HCT116 (cell line): ENCODE measurements at regions not wholly inside any gene's neighbourhood (a gene's known extent, or its start where the extent isn't known, plus 50 kb on each side); places are given as distances from the start of the nearest gene placed in this dataset.

Experiments
- CEBPB ChIP-seq: IDR thresholded peaks from 2 replicates; pipeline ENCODE4 v1.6.1; 2012; ENCODE audit warnings: low read depth
- EZH2 ChIP-seq: fragments of 200-600 bp; sonication (generic); IDR thresholded peaks from 2 replicates; pipeline ENCODE4 v1.6.1; 2017; ENCODE audit warnings: antibody characterized with exemption, mixed run types
- EZH2phosphoT487 ChIP-seq: fragments of 200-600 bp; IDR thresholded peaks from 2 replicates; pipeline ENCODE4 v1.6.1; 2018; ENCODE audit warnings: antibody characterized with exemption, borderline replicate concordance
- JUND ChIP-seq: IDR thresholded peaks from 2 replicates; pipeline ENCODE4 v1.6.1; 2012
- POLR2A ChIP-seq: IDR thresholded peaks from 2 replicates; pipeline ENCODE4 v1.7.0; 2011; ENCODE audit warnings: borderline replicate concordance; ENCODE audit not compliant: insufficient read depth, insufficient read length; ENCODE audit errors: extremely low read depth
- POLR2AphosphoS5 ChIP-seq: IDR thresholded peaks from 2 replicates; pipeline ENCODE4 v1.6.1; 2011; ENCODE audit warnings: mild to moderate bottlenecking, low read depth, low read length, moderate library complexity
- SRF ChIP-seq: IDR thresholded peaks from 2 replicates; pipeline ENCODE4 v1.6.1; 2012; ENCODE audit warnings: low read depth
- YY1 ChIP-seq: IDR thresholded peaks from 2 replicates; pipeline ENCODE4 v1.6.1; 2011; ENCODE audit warnings: low read length, low read depth, moderate library complexity, mild to moderate bottlenecking; ENCODE audit not compliant: insufficient replicate concordance; ENCODE audit errors: extremely low read depth
- ZFX ChIP-seq: fragments of 450-650 bp; IDR thresholded peaks from 2 replicates; pipeline ENCODE4 v1.6.1; 2017
- ZNF274 ChIP-seq: fragments of 200-500 bp; sonication (Bioruptor generic); IDR thresholded peaks from 2 replicates; pipeline ENCODE4 v1.6.1; 2014; ENCODE audit warnings: mild to moderate bottlenecking, low read depth, low read length, inconsistent platforms
- TF ChIP-seq, protein P1 (sequence below), 3 experiments: fragments of 200-600 bp in 1 of 3; sonication (generic) in 1 of 3; IDR thresholded peaks in 2 of 3; conservative IDR thresholded peaks in 1 of 3; 2 replicates each; pipeline ENCODE4 v1.5.1; 2012 to 2017; ENCODE audit warnings: low read depth in 2 of 3, low read length in 2 of 3, antibody characterized with exemption in 1 of 3, borderline replicate concordance in 1 of 3, control low read depth in 1 of 3, mild to moderate bottlenecking in 1 of 3, mixed read lengths in 1 of 3, mixed run types in 1 of 3, moderate library complexity in 1 of 3; ENCODE audit not compliant: insufficient read depth in 1 of 3
- TF ChIP-seq, protein P2 (sequence below): IDR thresholded peaks from 2 replicates; pipeline ENCODE4 v1.6.1; 2012; ENCODE audit warnings: low read depth
- TF ChIP-seq, protein P3 (sequence below): IDR thresholded peaks from 2 replicates; pipeline ENCODE4 v1.6.1; 2012

DNA sequence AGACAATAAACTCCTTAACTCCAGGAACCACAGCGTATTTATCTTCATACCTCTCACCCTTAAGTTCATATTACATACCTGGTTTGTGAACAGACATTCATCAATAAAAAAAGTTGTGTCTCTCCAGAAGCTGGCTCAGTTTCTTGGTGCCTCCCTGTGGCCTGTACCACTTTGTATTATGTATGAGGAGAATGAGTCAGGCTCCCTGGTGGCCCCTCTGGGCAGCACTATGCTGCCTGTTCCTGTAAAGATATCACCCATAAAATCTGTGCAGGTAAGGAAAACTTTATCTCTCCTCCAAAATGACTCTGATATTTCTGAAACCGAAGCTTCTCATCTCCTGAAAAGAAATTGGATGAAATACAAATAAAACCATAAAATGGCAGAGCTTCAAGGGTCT is 198.4 kb upstream of the NT5C1B start:
- TF ChIP-seq, protein P1, sequence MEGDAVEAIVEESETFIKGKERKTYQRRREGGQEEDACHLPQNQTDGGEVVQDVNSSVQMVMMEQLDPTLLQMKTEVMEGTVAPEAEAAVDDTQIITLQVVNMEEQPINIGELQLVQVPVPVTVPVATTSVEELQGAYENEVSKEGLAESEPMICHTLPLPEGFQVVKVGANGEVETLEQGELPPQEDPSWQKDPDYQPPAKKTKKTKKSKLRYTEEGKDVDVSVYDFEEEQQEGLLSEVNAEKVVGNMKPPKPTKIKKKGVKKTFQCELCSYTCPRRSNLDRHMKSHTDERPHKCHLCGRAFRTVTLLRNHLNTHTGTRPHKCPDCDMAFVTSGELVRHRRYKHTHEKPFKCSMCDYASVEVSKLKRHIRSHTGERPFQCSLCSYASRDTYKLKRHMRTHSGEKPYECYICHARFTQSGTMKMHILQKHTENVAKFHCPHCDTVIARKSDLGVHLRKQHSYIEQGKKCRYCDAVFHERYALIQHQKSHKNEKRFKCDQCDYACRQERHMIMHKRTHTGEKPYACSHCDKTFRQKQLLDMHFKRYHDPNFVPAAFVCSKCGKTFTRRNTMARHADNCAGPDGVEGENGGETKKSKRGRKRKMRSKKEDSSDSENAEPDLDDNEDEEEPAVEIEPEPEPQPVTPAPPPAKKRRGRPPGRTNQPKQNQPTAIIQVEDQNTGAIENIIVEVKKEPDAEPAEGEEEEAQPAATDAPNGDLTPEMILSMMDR (IDR thresholded peaks at IDR 0.05 in 2 of 3, conservative IDR thresholded peaks at IDR 0.05 in 1 of 3; ENCODE audit: borderline replicate concordance in 1 of 3, insufficient read depth in 1 of 3, low read depth in 2 of 3, low read length in 2 of 3): peak; percentile 4 to 12 (median 6); a peak in 1 of 6 replicates
- TF ChIP-seq, protein P2, sequence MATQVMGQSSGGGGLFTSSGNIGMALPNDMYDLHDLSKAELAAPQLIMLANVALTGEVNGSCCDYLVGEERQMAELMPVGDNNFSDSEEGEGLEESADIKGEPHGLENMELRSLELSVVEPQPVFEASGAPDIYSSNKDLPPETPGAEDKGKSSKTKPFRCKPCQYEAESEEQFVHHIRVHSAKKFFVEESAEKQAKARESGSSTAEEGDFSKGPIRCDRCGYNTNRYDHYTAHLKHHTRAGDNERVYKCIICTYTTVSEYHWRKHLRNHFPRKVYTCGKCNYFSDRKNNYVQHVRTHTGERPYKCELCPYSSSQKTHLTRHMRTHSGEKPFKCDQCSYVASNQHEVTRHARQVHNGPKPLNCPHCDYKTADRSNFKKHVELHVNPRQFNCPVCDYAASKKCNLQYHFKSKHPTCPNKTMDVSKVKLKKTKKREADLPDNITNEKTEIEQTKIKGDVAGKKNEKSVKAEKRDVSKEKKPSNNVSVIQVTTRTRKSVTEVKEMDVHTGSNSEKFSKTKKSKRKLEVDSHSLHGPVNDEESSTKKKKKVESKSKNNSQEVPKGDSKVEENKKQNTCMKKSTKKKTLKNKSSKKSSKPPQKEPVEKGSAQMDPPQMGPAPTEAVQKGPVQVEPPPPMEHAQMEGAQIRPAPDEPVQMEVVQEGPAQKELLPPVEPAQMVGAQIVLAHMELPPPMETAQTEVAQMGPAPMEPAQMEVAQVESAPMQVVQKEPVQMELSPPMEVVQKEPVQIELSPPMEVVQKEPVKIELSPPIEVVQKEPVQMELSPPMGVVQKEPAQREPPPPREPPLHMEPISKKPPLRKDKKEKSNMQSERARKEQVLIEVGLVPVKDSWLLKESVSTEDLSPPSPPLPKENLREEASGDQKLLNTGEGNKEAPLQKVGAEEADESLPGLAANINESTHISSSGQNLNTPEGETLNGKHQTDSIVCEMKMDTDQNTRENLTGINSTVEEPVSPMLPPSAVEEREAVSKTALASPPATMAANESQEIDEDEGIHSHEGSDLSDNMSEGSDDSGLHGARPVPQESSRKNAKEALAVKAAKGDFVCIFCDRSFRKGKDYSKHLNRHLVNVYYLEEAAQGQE: no peak
- TF ChIP-seq JUND (no peak), EZH2 (no peak), ZFX (no peak), POLR2AphosphoS5 (no peak), CEBPB (no peak), POLR2A (no peak), SRF (no peak), EZH2phosphoT487 (no peak), ZNF274 (no peak), YY1 (no peak)
- TF ChIP-seq, protein P3, sequence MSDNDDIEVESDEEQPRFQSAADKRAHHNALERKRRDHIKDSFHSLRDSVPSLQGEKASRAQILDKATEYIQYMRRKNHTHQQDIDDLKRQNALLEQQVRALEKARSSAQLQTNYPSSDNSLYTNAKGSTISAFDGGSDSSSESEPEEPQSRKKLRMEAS: no peak
